Testis (tissue), 2 donors: ENCODE measurements at regions not wholly inside any gene's neighbourhood (a gene's known extent, or its start where the extent isn't known, plus 50 kb on each side); places are given as distances from the start of the nearest gene placed in this dataset.

Experiments
- DNase-seq: peaks from one replicate; pipeline ENCODE4 v3.0.0-alpha.2; 2019
- H3K27ac ChIP-seq, 2 donors: fragments of 200-600 bp; sonication (generic); one replicate each; pipeline ENCODE4 v1.5.1; 2019
- H3K27me3 ChIP-seq: fragments of 200-600 bp; sonication (generic); one replicate; pipeline ENCODE4 v1.5.1; 2019
- H3K36me3 ChIP-seq: fragments of 200-600 bp; sonication (generic); one replicate; pipeline ENCODE4 v1.5.1; 2017; ENCODE audit warnings: low read depth; ENCODE audit errors: missing control alignments
- H3K4me1 ChIP-seq: fragments of 200-600 bp; sonication (generic); one replicate; pipeline ENCODE4 v1.5.1; 2019
- H3K4me3 ChIP-seq, 2 donors: fragments of 200-600 bp; sonication (generic); one replicate each; pipeline ENCODE4 v1.5.1; 2017 to 2019
- H3K9me3 ChIP-seq: fragments of 200-600 bp; sonication (generic); one replicate; pipeline ENCODE4 v1.5.1; 2017
- CTCF ChIP-seq, 3 experiments: fragments of 450-650 bp in 2 of 3; fragments of 200-600 bp in 1 of 3; sonication (generic) in 1 of 3; IDR thresholded peaks; one replicate each; pipeline ENCODE4 v1.5.1; 2016 to 2019; ENCODE audit warnings: antibody characterized with exemption in 3 of 3, mild to moderate bottlenecking in 2 of 3, moderate library complexity in 1 of 3
- POLR2A ChIP-seq: fragments of 450-650 bp; IDR thresholded peaks from one replicate; pipeline ENCODE4 v1.6.1; 2017; ENCODE audit warnings: antibody characterized with exemption, mild to moderate bottlenecking, moderate library complexity
- WGBS, 2 donors: methylation state at CpG; one replicate each; pipeline ENCODE4 v1.1.5; 2018; 5-methylcytosine and 5-hydroxymethylcytosine counted together
- intact Hi-C: fragments of 100-400 bp; cut with DNase I; formaldehyde crosslinking; loops from one replicate; pipeline ENCODE4 v1.15.1; 2023; ENCODE audit warnings: low total_unique reads

DNA sequence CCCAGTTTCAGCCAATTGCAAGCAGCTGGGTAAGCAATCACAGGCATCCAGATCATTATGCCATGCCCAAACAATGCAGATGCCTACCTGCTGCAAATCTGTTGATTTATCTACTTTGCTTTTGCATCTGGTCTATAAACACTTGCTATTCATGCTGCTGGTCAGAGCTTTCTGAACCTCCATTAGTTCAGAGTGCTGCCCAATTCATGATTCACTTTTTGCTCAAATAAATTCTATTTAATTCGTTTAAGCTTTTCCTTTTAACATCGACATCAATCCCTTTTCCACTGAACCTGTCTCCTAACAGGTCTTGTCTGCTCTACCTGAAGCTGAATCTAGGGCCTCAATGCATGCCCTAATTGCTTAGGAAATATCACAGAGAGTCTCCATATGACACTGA, 99.4 kb upstream of the C1orf87 start:
- no peaks in the 10 kb centered on the region for H3K4me1 ChIP-seq
- H3K27ac ChIP-seq: no peak overlapping the region
- H3K36me3 ChIP-seq: no peaks in the 10 kb centered on the region
- 95% methylated on average over 2 of the region's 2 CpGs for WGBS, 2 donors
- H3K4me3 ChIP-seq: no peak overlapping the region
- no peak for TF ChIP-seq POLR2A
- DNase-seq: no peak
- intact Hi-C loops: no loop called here
- H3K27me3 ChIP-seq: no peaks in the 10 kb centered on the region
- no peaks in the 10 kb centered on the region for H3K9me3 ChIP-seq

GRCh38 chr1:60171801-60172200, 98.2 kb upstream of the C1orf87 start:
- DNase-seq: no peak
- Histone ChIP-seq H3K27ac (no peak overlapping the region), H3K27me3 (no peaks in the 10 kb centered on the region), H3K9me3 (no peaks in the 10 kb centered on the region), H3K4me3 (no peak overlapping the region), H3K4me1 (no peaks in the 10 kb centered on the region), H3K36me3 (no peaks in the 10 kb centered on the region)
- 62 to 73% methylated on average over 4 of the region's 4 CpGs for WGBS, 2 donors
- TF ChIP-seq CTCF (IDR thresholded peaks at IDR 0.05) (no peak), POLR2A (no peak)
- intact Hi-C loops: no loop called here

- DNase-seq: no peak
- no peaks in the 10 kb centered on the region for H3K36me3 ChIP-seq
- no peak overlapping the region for H3K27ac ChIP-seq
- no peaks in the 10 kb centered on the region for H3K9me3 ChIP-seq
- TF ChIP-seq CTCF (IDR thresholded peaks at IDR 0.05) (no peak), POLR2A (no peak)
- intact Hi-C loops: no loop called here
- H3K27me3 ChIP-seq: no peaks in the 10 kb centered on the region
- no peaks in the 10 kb centered on the region for H3K4me1 ChIP-seq
- no peak overlapping the region for H3K4me3 ChIP-seq
Observed at GRCh38 chr1:60170709-60171108, 97.1 kb upstream of the C1orf87 start.

DNA sequence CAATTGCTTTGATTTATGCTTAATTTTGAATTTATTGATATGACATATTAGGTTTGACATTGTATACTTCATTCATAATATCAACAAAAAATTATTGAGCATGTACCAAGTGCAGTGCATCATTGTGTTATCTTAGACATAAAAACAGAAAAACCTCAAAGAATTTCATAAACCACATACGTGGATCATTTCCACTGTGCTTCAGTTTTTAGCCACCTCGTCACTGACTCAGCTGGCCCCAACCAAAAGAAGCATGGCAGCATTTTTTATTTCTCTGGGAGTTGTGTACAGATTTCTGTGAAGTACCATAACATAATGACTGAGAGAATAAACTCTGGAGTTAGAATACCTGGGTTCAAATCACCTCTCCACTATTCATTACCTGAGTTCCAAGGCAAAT, 95.6 kb upstream of the C1orf87 start:
- no peaks in the 10 kb centered on the region for H3K9me3 ChIP-seq
- no peak overlapping the region for H3K4me3 ChIP-seq
- DNase-seq: no peak
- H3K27ac ChIP-seq: no peak overlapping the region
- H3K27me3 ChIP-seq: no peaks in the 10 kb centered on the region
- TF ChIP-seq POLR2A (no peak), CTCF (IDR thresholded peaks at IDR 0.05) (no peak)
- WGBS, 2 donors: 86 to 90% methylated on average over 2 of the region's 2 CpGs
- H3K4me1 ChIP-seq: no peaks in the 10 kb centered on the region
- intact Hi-C loops: no loop called here
- no peaks in the 10 kb centered on the region for H3K36me3 ChIP-seq

DNA sequence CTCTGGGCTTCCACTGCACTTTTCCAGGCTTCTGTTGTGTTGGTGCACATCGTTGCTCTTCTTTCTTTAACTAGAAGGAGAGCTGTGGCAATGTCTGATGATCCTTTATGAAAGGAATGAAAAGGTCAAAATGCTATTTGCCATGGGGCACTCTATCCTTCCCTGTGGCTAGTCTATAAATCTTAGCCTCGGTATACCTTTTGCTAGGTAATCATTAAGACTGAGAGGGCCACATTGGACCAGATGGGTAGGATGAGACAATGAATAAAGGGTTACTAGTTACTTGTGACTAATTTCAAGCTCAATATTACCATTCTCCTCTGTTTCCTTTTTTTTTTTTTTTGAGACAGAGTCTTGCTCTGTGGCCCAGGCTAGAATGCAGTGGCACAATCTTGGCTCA, 89.4 kb upstream of the C1orf87 start:
- Histone ChIP-seq H3K4me3 (no peak overlapping the region), H3K4me1 (no peaks in the 10 kb centered on the region), H3K27ac (no peak overlapping the region), H3K36me3 (no peaks in the 10 kb centered on the region), H3K27me3 (no peaks in the 10 kb centered on the region), H3K9me3 (no peaks in the 10 kb centered on the region)
- TF ChIP-seq POLR2A: no peak
- no peak for TF ChIP-seq CTCF (IDR thresholded peaks at IDR 0.05)
- intact Hi-C loops: no loop called here
- no peak for DNase-seq
- 86 to 91% methylated on average over 2 of the region's 2 CpGs for WGBS, 2 donors
